ENCODE measurements at regions not wholly inside any gene's neighbourhood (a gene's known extent, or its start where the extent isn't known, plus 50 kb on each side); places are given as distances from the start of the nearest gene placed in this dataset.

- TF ChIP-seq CTCF (conservative IDR thresholded peaks at IDR 0.05; ENCODE audit: low read length) (no peak), EZH2phosphoT487 (IDR thresholded peaks at IDR 0.05; ENCODE audit: borderline replicate concordance, low read depth, low read length) (no peak)
Observed at GRCh38 chr4:108272046-108272445, 103.3 kb upstream of the LEF1 start.

All from OCI-LY7 (cell line).